SK-N-SH treated with all-trans-retinoic acid at 6 μM for 48 hours (cell line): ENCODE measurements at regions not wholly inside any gene's neighbourhood (a gene's known extent, or its start where the extent isn't known, plus 50 kb on each side); places are given as distances from the start of the nearest gene placed in this dataset.

Source experiments
- BACH2 ChIP-seq: fragments of 250-450 bp; sonication (Bioruptor Pico); IDR thresholded peaks from 2 replicates; pipeline ENCODE4 v1.9.0; 2021; ENCODE audit warnings: mild to moderate bottlenecking, borderline replicate concordance
- CSRNP3 ChIP-seq: fragments of 250-450 bp; sonication (Bioruptor Pico); IDR thresholded peaks from 2 replicates; pipeline ENCODE4 v1.5.1; 2021; ENCODE audit warnings: mild to moderate bottlenecking, moderate library complexity
- OSR1 ChIP-seq: fragments of 250-450 bp; sonication (Bioruptor Pico); IDR thresholded peaks from 2 replicates; pipeline ENCODE4 v1.8.0; 2022; ENCODE audit warnings: moderate library complexity, mild to moderate bottlenecking, inconsistent platforms
- RARB ChIP-seq: fragments of 250-450 bp; sonication (Bioruptor Pico); IDR thresholded peaks from 2 replicates; pipeline ENCODE4 v1.8.0; 2021; ENCODE audit warnings: mild to moderate bottlenecking, moderate library complexity
- TSHZ2 ChIP-seq: fragments of 250-450 bp; sonication (Bioruptor Pico); IDR thresholded peaks from 2 replicates; pipeline ENCODE4 v1.5.0; 2020; ENCODE audit warnings: mild to moderate bottlenecking, moderate library complexity

GRCh38 chr16:54585998-54586340, 299.4 kb upstream of the IRX3 start:
- TF ChIP-seq OSR1 (CRISPR knock-in tag) (no peak), TSHZ2 (no peak), BACH2 (CRISPR knock-in tag) (no peak), CSRNP3 (CRISPR knock-in tag) (no peak), RARB (no peak)
